Mammary epithelial cell (primary cell): ENCODE measurements at regions not wholly inside any gene's neighbourhood (a gene's known extent, or its start where the extent isn't known, plus 50 kb on each side); places are given as distances from the start of the nearest gene placed in this dataset.

ENCODE experiments used
- EZH2 ChIP-seq: IDR thresholded peaks from 2 replicates; pipeline ENCODE4 v1.6.1; 2012; ENCODE audit warnings: low read length, inconsistent platforms, borderline replicate concordance
- TF ChIP-seq, protein P1 (sequence below), 2 donors: IDR thresholded peaks in 1 of 2; conservative IDR thresholded peaks in 1 of 2; 2 replicates each; pipeline ENCODE4 v1.5.1; 2011 to 2012; ENCODE audit warnings: inconsistent platforms in 2 of 2, low read length in 2 of 2, mild to moderate bottlenecking in 2 of 2, control low read depth in 1 of 2, low read depth in 1 of 2; ENCODE audit not compliant: insufficient read depth in 1 of 2; ENCODE audit errors: extremely low read depth in 1 of 2

DNA sequence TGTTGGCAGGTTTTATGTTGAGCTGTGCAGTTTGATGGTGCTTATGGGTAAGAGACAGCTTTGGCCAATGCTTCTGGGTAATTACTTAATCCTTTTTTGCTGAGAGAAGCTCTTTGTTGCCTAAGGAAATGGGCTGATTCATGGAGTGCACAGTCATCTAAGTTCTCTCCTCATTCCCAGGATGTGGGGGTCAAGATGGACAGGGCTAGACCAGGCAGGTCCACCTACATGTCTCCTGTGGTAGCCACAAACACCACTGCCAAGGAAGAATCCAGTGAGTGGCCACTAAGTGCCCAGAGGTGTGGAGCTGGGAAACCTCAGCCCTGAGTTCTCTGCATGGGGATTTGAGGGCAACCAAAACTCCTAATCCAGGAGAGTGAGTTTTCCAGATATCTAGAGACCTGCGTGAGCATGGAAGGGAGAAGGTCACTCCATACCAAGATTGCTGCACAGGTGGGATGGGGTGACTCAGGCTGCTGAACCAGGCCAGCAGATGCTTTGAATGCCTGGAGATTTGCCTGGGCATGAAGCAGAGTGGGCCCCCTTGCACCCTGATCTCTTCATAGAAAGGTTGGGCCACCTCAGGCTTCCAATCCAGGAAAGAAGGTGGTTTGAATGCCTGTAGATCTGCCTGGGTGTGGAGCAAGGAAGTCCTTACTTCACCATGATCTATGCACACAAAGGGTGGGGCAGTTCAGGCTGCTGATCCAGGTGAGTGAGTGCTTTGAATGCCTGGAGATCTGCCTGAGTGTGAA is 234.8 kb upstream of the GNPDA2 start:
- TF ChIP-seq, protein P1, sequence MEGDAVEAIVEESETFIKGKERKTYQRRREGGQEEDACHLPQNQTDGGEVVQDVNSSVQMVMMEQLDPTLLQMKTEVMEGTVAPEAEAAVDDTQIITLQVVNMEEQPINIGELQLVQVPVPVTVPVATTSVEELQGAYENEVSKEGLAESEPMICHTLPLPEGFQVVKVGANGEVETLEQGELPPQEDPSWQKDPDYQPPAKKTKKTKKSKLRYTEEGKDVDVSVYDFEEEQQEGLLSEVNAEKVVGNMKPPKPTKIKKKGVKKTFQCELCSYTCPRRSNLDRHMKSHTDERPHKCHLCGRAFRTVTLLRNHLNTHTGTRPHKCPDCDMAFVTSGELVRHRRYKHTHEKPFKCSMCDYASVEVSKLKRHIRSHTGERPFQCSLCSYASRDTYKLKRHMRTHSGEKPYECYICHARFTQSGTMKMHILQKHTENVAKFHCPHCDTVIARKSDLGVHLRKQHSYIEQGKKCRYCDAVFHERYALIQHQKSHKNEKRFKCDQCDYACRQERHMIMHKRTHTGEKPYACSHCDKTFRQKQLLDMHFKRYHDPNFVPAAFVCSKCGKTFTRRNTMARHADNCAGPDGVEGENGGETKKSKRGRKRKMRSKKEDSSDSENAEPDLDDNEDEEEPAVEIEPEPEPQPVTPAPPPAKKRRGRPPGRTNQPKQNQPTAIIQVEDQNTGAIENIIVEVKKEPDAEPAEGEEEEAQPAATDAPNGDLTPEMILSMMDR (conservative IDR thresholded peaks at IDR 0.05 in 1 of 2, IDR thresholded peaks at IDR 0.05 in 1 of 2; ENCODE audit: extremely low read depth in 1 of 2, insufficient read depth in 1 of 2, low read depth in 1 of 2, low read length in 2 of 2), result no peak
- no peak for TF ChIP-seq EZH2
